ENCODE measurements at regions not wholly inside any gene's neighbourhood (a gene's known extent, or its start where the extent isn't known, plus 50 kb on each side); places are given as distances from the start of the nearest gene placed in this dataset.

DNA sequence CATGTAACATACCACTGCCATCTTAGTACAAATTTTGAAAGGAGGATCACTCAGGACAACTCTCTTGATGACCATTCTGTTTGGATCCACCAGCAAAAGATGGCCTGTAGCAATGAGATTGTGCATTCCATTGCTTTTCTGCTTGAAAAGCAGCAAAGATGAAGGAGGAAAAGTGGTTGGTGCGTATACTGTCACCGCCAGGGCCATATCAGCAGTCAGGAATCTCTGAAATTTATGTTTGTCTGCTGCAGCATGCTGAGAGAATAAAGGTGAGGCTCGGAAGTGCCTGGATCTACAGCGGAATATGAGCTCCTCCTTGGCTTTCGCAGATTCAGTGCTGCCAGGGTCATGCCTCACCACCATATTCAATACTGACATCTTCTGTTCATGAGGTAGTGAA lies 144.4 kb downstream of the GPBP1 start:
- WGBS, 2 donors: 85 to 92% methylated on average over 5 of the region's 5 CpGs
- Histone ChIP-seq H3K27me3 (no peaks in the 10 kb centered on the region), H3K4me3 (no peak overlapping the region), H3K9me3 (no peaks in the 10 kb centered on the region), H3K27ac (no peak overlapping the region), H3K4me1 (no peaks in the 10 kb centered on the region), H3K36me3 (ENCODE audit: low read depth, missing control alignments) (no peaks in the 10 kb centered on the region)
- TF ChIP-seq, protein P1, sequence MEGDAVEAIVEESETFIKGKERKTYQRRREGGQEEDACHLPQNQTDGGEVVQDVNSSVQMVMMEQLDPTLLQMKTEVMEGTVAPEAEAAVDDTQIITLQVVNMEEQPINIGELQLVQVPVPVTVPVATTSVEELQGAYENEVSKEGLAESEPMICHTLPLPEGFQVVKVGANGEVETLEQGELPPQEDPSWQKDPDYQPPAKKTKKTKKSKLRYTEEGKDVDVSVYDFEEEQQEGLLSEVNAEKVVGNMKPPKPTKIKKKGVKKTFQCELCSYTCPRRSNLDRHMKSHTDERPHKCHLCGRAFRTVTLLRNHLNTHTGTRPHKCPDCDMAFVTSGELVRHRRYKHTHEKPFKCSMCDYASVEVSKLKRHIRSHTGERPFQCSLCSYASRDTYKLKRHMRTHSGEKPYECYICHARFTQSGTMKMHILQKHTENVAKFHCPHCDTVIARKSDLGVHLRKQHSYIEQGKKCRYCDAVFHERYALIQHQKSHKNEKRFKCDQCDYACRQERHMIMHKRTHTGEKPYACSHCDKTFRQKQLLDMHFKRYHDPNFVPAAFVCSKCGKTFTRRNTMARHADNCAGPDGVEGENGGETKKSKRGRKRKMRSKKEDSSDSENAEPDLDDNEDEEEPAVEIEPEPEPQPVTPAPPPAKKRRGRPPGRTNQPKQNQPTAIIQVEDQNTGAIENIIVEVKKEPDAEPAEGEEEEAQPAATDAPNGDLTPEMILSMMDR (IDR thresholded peaks at IDR 0.05): no peak
- intact Hi-C loops (cut with DNase I; ENCODE audit: low total_unique reads): no loop called here
- DNase-seq: no peak

DNA sequence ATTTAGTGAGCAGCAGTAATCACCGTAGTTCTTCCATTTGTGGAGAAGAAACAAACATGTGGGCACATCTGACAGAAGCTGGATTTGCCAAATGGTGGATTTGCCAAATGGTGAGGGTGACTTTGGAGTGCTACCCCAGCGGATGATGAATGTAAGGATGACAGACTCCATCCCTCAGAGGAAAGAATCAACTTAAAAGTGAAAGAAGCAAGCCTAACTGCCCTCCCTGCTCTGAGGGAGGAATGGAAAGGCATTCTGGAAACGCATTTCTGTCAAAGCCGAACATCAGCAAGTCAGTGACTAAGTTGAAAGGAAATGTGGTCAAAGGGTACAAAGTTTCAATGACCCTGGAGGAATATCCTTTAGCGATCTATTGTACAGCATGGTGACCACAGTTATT lies 143.5 kb downstream of the GPBP1 start:
- intact Hi-C loops (cut with DNase I; ENCODE audit: low total_unique reads): no loop called here
- no peak overlapping the region for H3K27ac ChIP-seq

DNA sequence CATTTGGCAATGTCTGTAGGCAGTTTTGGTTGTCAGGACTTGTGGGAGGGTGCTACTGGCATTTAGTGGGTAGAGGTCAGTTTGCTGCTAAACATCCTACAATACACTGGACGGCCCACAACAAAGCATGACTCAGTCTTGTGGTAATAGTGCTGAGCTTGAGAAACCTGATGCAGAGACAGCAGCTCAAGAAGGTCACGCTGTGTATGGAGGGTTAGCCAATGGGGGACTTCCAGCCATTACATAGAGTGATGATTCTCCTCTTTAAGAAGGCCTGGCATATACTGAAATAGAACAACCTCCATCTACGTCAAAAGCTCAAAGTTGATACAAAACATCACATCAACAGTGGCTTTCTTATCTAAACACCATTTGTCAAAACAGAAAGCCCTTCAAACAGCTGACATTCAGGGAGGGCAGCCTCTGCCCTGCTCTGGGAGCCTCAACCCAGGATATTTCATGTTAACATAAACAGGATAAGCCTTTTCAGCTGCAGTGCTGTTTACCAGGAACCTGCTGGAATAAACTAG lies 143.0 kb downstream of the GPBP1 start:
- no peak overlapping the region for H3K27ac ChIP-seq
- no peaks in the 10 kb centered on the region for H3K36me3 ChIP-seq (ENCODE audit: low read depth, missing control alignments)
- TF ChIP-seq POLR2A (IDR thresholded peaks at IDR 0.05): no peak
- TF ChIP-seq, protein P1 (IDR thresholded peaks at IDR 0.05): no peak
- H3K27me3 ChIP-seq: no peaks in the 10 kb centered on the region
- no peaks in the 10 kb centered on the region for H3K9me3 ChIP-seq
- WGBS, 2 donors: 68 to 92% methylated on average over 3 of the region's 3 CpGs
- H3K4me3 ChIP-seq: no peak overlapping the region
- H3K4me1 ChIP-seq: no peaks in the 10 kb centered on the region
- intact Hi-C loops (cut with DNase I; ENCODE audit: low total_unique reads): no loop called here
- DNase-seq: no peak

More for the DNA sequence above, 143.5 kb downstream of the GPBP1 start:
- Histone ChIP-seq H3K27me3 (no peaks in the 10 kb centered on the region), H3K9me3 (no peaks in the 10 kb centered on the region), H3K4me3 (no peak overlapping the region), H3K4me1 (no peaks in the 10 kb centered on the region), H3K36me3 (ENCODE audit: low read depth, missing control alignments) (no peaks in the 10 kb centered on the region)
- WGBS, 2 donors: 85 to 86% methylated on average over 5 of the region's 5 CpGs
- TF ChIP-seq, protein P1 (IDR thresholded peaks at IDR 0.05): no peak
- no peak for TF ChIP-seq POLR2A (IDR thresholded peaks at IDR 0.05)
- no peak for DNase-seq

GRCh38 chr5:57315941-57316340 lies 142.1 kb downstream of the GPBP1 start:
- no peak for DNase-seq
- no peak for TF ChIP-seq POLR2A (IDR thresholded peaks at IDR 0.05)
- TF ChIP-seq, protein P1 (IDR thresholded peaks at IDR 0.05): no peak
- Histone ChIP-seq H3K4me3 (no peak overlapping the region), H3K27ac (no peak overlapping the region), H3K36me3 (ENCODE audit: low read depth, missing control alignments) (no peaks in the 10 kb centered on the region), H3K27me3 (no peaks in the 10 kb centered on the region), H3K4me1 (no peaks in the 10 kb centered on the region), H3K9me3 (no peaks in the 10 kb centered on the region)
- intact Hi-C loops (cut with DNase I; ENCODE audit: low total_unique reads): no loop called here
- 96 to 97% methylated on average over 3 of the region's 3 CpGs for WGBS, 2 donors
